SU-DHL-6 (cell line): ENCODE measurements at regions not wholly inside any gene's neighbourhood (a gene's known extent, or its start where the extent isn't known, plus 50 kb on each side); places are given as distances from the start of the nearest gene placed in this dataset.
"Not testable (repeated sequence)": the region's sequence is repeated elsewhere in the genome, so short reads cannot be mapped to it uniquely, and the experiment has no call there.

ENCODE experiments used
- H2AFZ ChIP-seq: fragments of 200-600 bp; sonication (generic); 2 replicates; pipeline ENCODE4 v1.6.1; 2014; ENCODE audit warnings: low read depth, mild to moderate bottlenecking, moderate library complexity, mixed read lengths, antibody characterized with exemption, low read length; ENCODE audit not compliant: severe bottlenecking
- H3F3A ChIP-seq: fragments of 200-600 bp; shearing (Covaris generic); 2 replicates; pipeline ENCODE4 v1.6.0; 2016; ENCODE audit warnings: antibody characterized with exemption, mild to moderate bottlenecking; ENCODE audit not compliant: insufficient read depth
- H3K27ac ChIP-seq: fragments of 200-600 bp; sonication (generic); 2 replicates; pipeline ENCODE4 v1.5.1; 2016; ENCODE audit warnings: low read depth, mild to moderate bottlenecking, low read length, moderate library complexity, mixed read lengths
- H3K27me3 ChIP-seq: fragments of 200-600 bp; sonication (generic), shearing (Covaris generic); 2 replicates; pipeline ENCODE4 v1.6.0; 2014; ENCODE audit warnings: mild to moderate bottlenecking, low read length
- H3K36me3 ChIP-seq: fragments of 200-600 bp; sonication (generic); 2 replicates; pipeline ENCODE4 v1.6.1; 2014; ENCODE audit warnings: mild to moderate bottlenecking, low read length, mixed read lengths
- H3K4me2 ChIP-seq: fragments of 300-600, 200-600 bp; shearing (Covaris generic), sonication (generic); 2 replicates; pipeline ENCODE4 v1.6.0; 2014; ENCODE audit warnings: low read length, low read depth, mild to moderate bottlenecking; ENCODE audit not compliant: poor library complexity, severe bottlenecking
- H3K4me3 ChIP-seq: fragments of 200-600 bp; sonication (generic); 2 replicates; pipeline ENCODE4 v1.5.1; 2014; ENCODE audit warnings: antibody characterized with exemption, low read length, mild to moderate bottlenecking, mixed read lengths; ENCODE audit not compliant: insufficient read depth, poor library complexity, severe bottlenecking
- H3K79me2 ChIP-seq: fragments of 200-600 bp; sonication (generic); 2 replicates; pipeline ENCODE4 v1.6.1; 2014; ENCODE audit warnings: mild to moderate bottlenecking, low read length, moderate library complexity; ENCODE audit not compliant: insufficient read depth
- H3K9ac ChIP-seq: fragments of 200-600 bp; sonication (generic); 2 replicates; pipeline ENCODE4 v1.7.0; 2014; ENCODE audit warnings: mild to moderate bottlenecking, low read length
- H3K9me2 ChIP-seq: fragments of 200-600 bp; sonication (generic); replicated peaks from 2 replicates; pipeline ENCODE4 v1.6.1; 2014; ENCODE audit warnings: low read length; ENCODE audit not compliant: insufficient read depth
- H3K9me3 ChIP-seq: fragments of 200-600 bp; sonication (generic); 2 replicates; pipeline ENCODE4 v1.6.1; 2014; ENCODE audit warnings: low read length, mixed read lengths; ENCODE audit not compliant: insufficient read depth
- H4K20me1 ChIP-seq: fragments of 200-600 bp; sonication (generic); 2 replicates; pipeline ENCODE4 v1.6.1; 2014; ENCODE audit warnings: low read depth, mild to moderate bottlenecking, antibody characterized with exemption, low read length, moderate library complexity, mixed read lengths
- CTCF ChIP-seq: fragments of 200-600 bp; sonication (generic); IDR thresholded peaks from one replicate; pipeline ENCODE4 v1.5.1; 2017; ENCODE audit warnings: antibody characterized with exemption, mild to moderate bottlenecking, low read length, moderate library complexity; ENCODE audit not compliant: insufficient read depth, poor library complexity, severe bottlenecking
- EZH2phosphoT487 ChIP-seq: fragments of 200-600 bp; sonication (generic), shearing (Covaris generic); conservative IDR thresholded peaks from 2 replicates; pipeline ENCODE4 v1.6.1; 2018; ENCODE audit warnings: mild to moderate bottlenecking, antibody characterized with exemption, low read length, moderate library complexity, mixed read lengths

DNA sequence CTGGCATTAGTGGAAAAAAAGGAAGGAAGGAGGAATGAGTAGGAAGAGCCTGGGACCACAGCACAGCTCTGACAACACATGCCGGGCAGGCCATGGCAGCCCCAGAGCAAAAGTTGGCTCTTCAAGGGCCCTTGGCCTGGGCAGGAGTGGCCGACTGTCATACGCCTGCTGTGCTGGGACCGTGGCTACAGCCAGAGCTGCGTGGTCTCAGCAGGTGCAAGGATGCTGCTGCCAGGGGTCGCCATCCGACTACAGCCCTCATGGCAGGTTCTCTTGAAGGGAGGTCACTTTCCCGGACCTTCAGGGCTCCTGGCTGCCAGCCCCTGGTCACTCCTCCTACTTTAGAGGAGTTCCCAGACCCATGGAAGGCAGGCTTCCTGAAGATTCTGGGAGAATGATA, 109.9 kb downstream of the ARL4C start:
- no peaks in the 10 kb centered on the region for H4K20me1 ChIP-seq

GRCh38 chr2:234382131-234382530, 114.8 kb downstream of the ARL4C start:
- H2AFZ ChIP-seq = no peak overlapping the region
- no peaks in the 10 kb centered on the region for H3K79me2 ChIP-seq
- H3K4me2 ChIP-seq = no peak overlapping the region
- no peaks in the 10 kb centered on the region for H3K27me3 ChIP-seq
- H4K20me1 ChIP-seq = no peaks in the 10 kb centered on the region
- H3K9ac ChIP-seq = no peak overlapping the region
- H3K9me2 ChIP-seq = no peaks in the 10 kb centered on the region
- no peaks in the 10 kb centered on the region for H3K9me3 ChIP-seq
- no peak for TF ChIP-seq EZH2phosphoT487
- TF ChIP-seq CTCF = no peak
- H3K27ac ChIP-seq = no peak overlapping the region
- no peak overlapping the region for H3K4me3 ChIP-seq
- no peaks in the 10 kb centered on the region for H3F3A ChIP-seq
- no peaks in the 10 kb centered on the region for H3K36me3 ChIP-seq

More for the DNA sequence above, 109.9 kb downstream of the ARL4C start:
- H3K9me3 ChIP-seq = no peaks in the 10 kb centered on the region
- H3K27ac ChIP-seq = no peak overlapping the region
- no peaks in the 10 kb centered on the region for H3K27me3 ChIP-seq
- no peak overlapping the region for H3K4me3 ChIP-seq
- no peaks in the 10 kb centered on the region for H3K9me2 ChIP-seq
- H3K36me3 ChIP-seq = no peaks in the 10 kb centered on the region
- H2AFZ ChIP-seq = no peak overlapping the region
- no peaks in the 10 kb centered on the region for H3K79me2 ChIP-seq
- H3F3A ChIP-seq = no peaks in the 10 kb centered on the region
- no peak overlapping the region for H3K4me2 ChIP-seq
- H3K9ac ChIP-seq = no peak overlapping the region
- no peak for TF ChIP-seq EZH2phosphoT487
- TF ChIP-seq CTCF = no peak

DNA sequence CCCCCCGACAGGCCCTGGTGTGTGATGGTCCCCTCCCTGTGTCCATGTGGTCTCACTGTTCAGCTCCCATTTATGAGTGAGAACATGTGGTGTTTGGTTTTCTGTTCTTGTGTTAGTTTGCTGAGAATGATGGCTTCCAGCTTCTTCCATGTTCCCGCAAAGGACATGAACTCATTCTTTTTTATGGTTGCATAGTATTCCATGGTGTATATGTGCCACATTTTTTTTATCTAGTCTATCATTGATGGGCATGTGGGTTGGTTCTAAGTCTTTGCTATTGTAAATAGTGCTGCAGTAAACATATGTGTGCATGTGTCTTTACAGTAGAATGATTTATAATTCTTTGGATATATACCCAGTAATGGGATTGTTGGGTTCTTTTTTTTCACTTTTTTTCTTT, 117.9 kb downstream of the ARL4C start:
- H3K9ac ChIP-seq, H3K9me2 ChIP-seq, H3K9me3 ChIP-seq, H3K27ac ChIP-seq, H3K4me2 ChIP-seq, H3F3A ChIP-seq, H3K79me2 ChIP-seq, H4K20me1 ChIP-seq, H3K36me3 ChIP-seq, H3K4me3 ChIP-seq, H3K27me3 ChIP-seq, H2AFZ ChIP-seq: not testable (repeated sequence)

DNA sequence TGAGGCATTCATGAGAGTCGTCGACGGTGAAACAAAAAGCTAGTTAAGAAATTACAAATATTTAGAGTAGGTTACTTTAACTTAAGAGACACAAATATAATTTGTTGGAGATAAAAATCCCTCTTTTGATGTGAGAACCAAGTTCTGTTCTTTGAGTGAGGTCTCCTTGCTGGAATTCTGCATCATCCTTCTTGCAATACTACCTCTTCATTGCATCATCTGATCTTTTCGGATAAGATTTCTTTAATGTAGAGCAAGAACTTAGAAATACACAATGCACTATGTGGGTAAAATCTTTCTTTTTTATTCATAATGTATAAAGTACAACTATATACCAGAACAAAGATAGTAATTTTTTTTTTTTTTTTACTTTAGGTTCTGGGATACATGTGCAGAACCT, 118.4 kb downstream of the ARL4C start:
- Histone ChIP-seq H3K36me3 (no peaks in the 10 kb centered on the region), H3K79me2 (no peaks in the 10 kb centered on the region), H3K4me2 (no peak overlapping the region), H4K20me1 (no peaks in the 10 kb centered on the region), H3K9me3 (no peaks in the 10 kb centered on the region), H3F3A (no peaks in the 10 kb centered on the region), H3K9ac (no peak overlapping the region), H3K27me3 (no peaks in the 10 kb centered on the region), H3K4me3 (no peak overlapping the region), H2AFZ (no peak overlapping the region), H3K27ac (no peak overlapping the region), H3K9me2 (no peaks in the 10 kb centered on the region)
- TF ChIP-seq CTCF = no peak
- no peak for TF ChIP-seq EZH2phosphoT487
